D721Med (cell line): ENCODE measurements at regions not wholly inside any gene's neighbourhood (a gene's known extent, or its start where the extent isn't known, plus 50 kb on each side); places are given as distances from the start of the nearest gene placed in this dataset.
A peak's percentile ranks its signal among the peaks of the same experiment; 100 is the strongest.
"Not testable (repeated sequence)": the region's sequence is repeated elsewhere in the genome, so short reads cannot be mapped to it uniquely, and the experiment has no call there.

ENCODE experiments used
- DNase-seq: peaks from one replicate; pipeline ENCODE4 v3.0.0; 2011; ENCODE audit warnings: low spot score; ENCODE audit not compliant: insufficient read length
- FAIRE-seq: peaks from 2 replicates; lab custom pipeline; 2011; peaks lifted over from hg19 to GRCh38; lab: Jason Lieb, UNC
- CTCF ChIP-seq: IDR thresholded peaks from 2 replicates; pipeline ENCODE4 v1.5.1; 2012; ENCODE audit warnings: mild to moderate bottlenecking, control low read depth; ENCODE audit not compliant: insufficient read depth; ENCODE audit errors: missing control alignments

GRCh38 chr3:10692039-10692622, 123.9 kb upstream of the SLC6A11 start:
- DNase-seq: no peak
- no peak for FAIRE-seq
- no peak for TF ChIP-seq CTCF

GRCh38 chr3:10693457-10693856, 122.6 kb upstream of the SLC6A11 start:
- peak; percentile 23 for TF ChIP-seq CTCF
- no peak for FAIRE-seq

GRCh38 chr3:10694179-10694578, 121.8 kb upstream of the SLC6A11 start:
- DNase-seq: no peak
- TF ChIP-seq CTCF: no peak
- FAIRE-seq: no peak

More at GRCh38 chr3:10693457-10693856, 122.6 kb upstream of the SLC6A11 start:
- DNase-seq: no peak

- not testable (repeated sequence) for FAIRE-seq
Observed at GRCh38 chr3:10695186-10695585, 120.8 kb upstream of the SLC6A11 start.

GRCh38 chr3:10695595-10696285, 120.3 kb upstream of the SLC6A11 start:
- DNase-seq (no peak), FAIRE-seq (no peak)
- TF ChIP-seq CTCF: no peak

More at GRCh38 chr3:10695186-10695585, 120.8 kb upstream of the SLC6A11 start:
- not testable (repeated sequence) for DNase-seq

GRCh38 chr3:10697918-10698317, 118.1 kb upstream of the SLC6A11 start:
- no peak for FAIRE-seq
- DNase-seq: no peak
- TF ChIP-seq CTCF: no peak

GRCh38 chr3:10700821-10701220, 115.2 kb upstream of the SLC6A11 start:
- no peak for FAIRE-seq
- DNase-seq: no peak
- TF ChIP-seq CTCF: no peak
